ENCODE measurements at regions not wholly inside any gene's neighbourhood (a gene's known extent, or its start where the extent isn't known, plus 50 kb on each side); places are given as distances from the start of the nearest gene placed in this dataset.

- TF ChIP-seq CTCF (IDR thresholded peaks at IDR 0.05) = no peak
Measured at GRCh38 chr14:29102266-29102665, 335.7 kb downstream of the FOXG1 start.

GRCh38 chr14:29102996-29103395 lies 336.4 kb downstream of the FOXG1 start:
- H4K20me1 ChIP-seq (ENCODE audit: insufficient read depth, low read length) = no peaks in the 10 kb centered on the region
- no peak overlapping the region for H3K4me2 ChIP-seq (replicated peaks; ENCODE audit: extremely low read depth, low read length, poor library complexity, severe bottlenecking)
- Mint-ChIP-seq H3K36me3 (no peaks in the 10 kb centered on the region), H3K27me3 (ENCODE audit: low read depth in 3 of 3) (no peaks in the 10 kb centered on the region), H3K9me3 (peaks cover 0 to 6% (median 0%) of the 10 kb centered on the region in 7 donors), H3K4me3 (no peak overlapping the region), H3K4me1 (no peaks in the 10 kb centered on the region), H3K27ac (no peak overlapping the region)
- no peaks in the 10 kb centered on the region for H3K27me3 ChIP-seq (ENCODE audit: control insufficient read depth in 2 of 2, insufficient read depth in 2 of 2, low read length in 2 of 2)
- no peaks in the 10 kb centered on the region for H3K4me1 ChIP-seq (ENCODE audit: control insufficient read depth in 1 of 2, insufficient read depth in 2 of 2, low read length in 2 of 2)
- H3K27ac ChIP-seq (ENCODE audit: low read depth in 1 of 2, low read length in 2 of 2) = no peak overlapping the region
- DNase-seq = no peak
- no CpG with 5 or more reads among the region's 2 CpGs for WGBS (ENCODE audit: insufficient coverage)
- H2AFZ ChIP-seq (ENCODE audit: insufficient read depth, low read depth, low read length, poor library complexity, severe bottlenecking) = no peak overlapping the region
- no peaks in the 10 kb centered on the region for H3K9me3 ChIP-seq (replicated peaks in 1 of 2; ENCODE audit: control insufficient read depth in 1 of 2, insufficient read depth in 1 of 2, low read length in 2 of 2)
- no peak overlapping the region for H3K9ac ChIP-seq (ENCODE audit: insufficient read depth, low read length, poor library complexity, severe bottlenecking)
- TF ChIP-seq CTCF (IDR thresholded peaks at IDR 0.05) = no peak
- no peaks in the 10 kb centered on the region for H3K79me2 ChIP-seq (ENCODE audit: insufficient read depth, low read length)
- intact Hi-C loops (cut with micrococcal nuclease) = no loop called here
- H3K36me3 ChIP-seq (replicated peaks in 1 of 2; ENCODE audit: control insufficient read depth in 1 of 2, insufficient read depth in 2 of 2, low read length in 2 of 2) = no peaks in the 10 kb centered on the region
- no peak overlapping the region for H3K4me3 ChIP-seq (replicated peaks in 1 of 3; ENCODE audit: low read depth in 2 of 3, low read length in 3 of 3)

More at GRCh38 chr14:29102266-29102665, 335.7 kb downstream of the FOXG1 start:
- Mint-ChIP-seq H3K27ac (no peak overlapping the region), H3K36me3 (no peaks in the 10 kb centered on the region), H3K27me3 (ENCODE audit: low read depth in 3 of 3) (no peaks in the 10 kb centered on the region), H3K4me1 (no peaks in the 10 kb centered on the region), H3K9me3 (peaks cover 0 to 6% (median 0%) of the 10 kb centered on the region in 7 donors), H3K4me3 (no peak overlapping the region)
- Histone ChIP-seq H4K20me1 (ENCODE audit: insufficient read depth, low read length) (no peaks in the 10 kb centered on the region), H3K4me3 (replicated peaks in 1 of 3; ENCODE audit: low read depth in 2 of 3, low read length in 3 of 3) (no peak overlapping the region), H3K79me2 (ENCODE audit: insufficient read depth, low read length) (no peaks in the 10 kb centered on the region), H3K27me3 (ENCODE audit: control insufficient read depth in 2 of 2, insufficient read depth in 2 of 2, low read length in 2 of 2) (no peaks in the 10 kb centered on the region), H3K4me1 (ENCODE audit: control insufficient read depth in 1 of 2, insufficient read depth in 2 of 2, low read length in 2 of 2) (no peaks in the 10 kb centered on the region), H3K9ac (ENCODE audit: insufficient read depth, low read length, poor library complexity, severe bottlenecking) (no peak overlapping the region), H3K27ac (ENCODE audit: low read depth in 1 of 2, low read length in 2 of 2) (no peak overlapping the region), H3K4me2 (replicated peaks; ENCODE audit: extremely low read depth, low read length, poor library complexity, severe bottlenecking) (no peak overlapping the region), H3K36me3 (replicated peaks in 1 of 2; ENCODE audit: control insufficient read depth in 1 of 2, insufficient read depth in 2 of 2, low read length in 2 of 2) (no peaks in the 10 kb centered on the region), H3K9me3 (replicated peaks in 1 of 2; ENCODE audit: control insufficient read depth in 1 of 2, insufficient read depth in 1 of 2, low read length in 2 of 2) (no peaks in the 10 kb centered on the region), H2AFZ (ENCODE audit: insufficient read depth, low read depth, low read length, poor library complexity, severe bottlenecking) (no peak overlapping the region)
- intact Hi-C loops (cut with micrococcal nuclease) = no loop called here
- DNase-seq = no peak
- 80% methylated on average over 1 of the region's 7 CpGs for WGBS (ENCODE audit: insufficient coverage)
